H9 (cell line): ENCODE measurements at regions not wholly inside any gene's neighbourhood (a gene's known extent, or its start where the extent isn't known, plus 50 kb on each side); places are given as distances from the start of the nearest gene placed in this dataset.

Experiments used
- DNase-seq: peaks from one replicate; pipeline ENCODE4 v3.0.0-alpha.2; 2017
- H2AFZ ChIP-seq: one replicate; pipeline ENCODE4 v1.6.1; 2013; ENCODE audit warnings: mild to moderate bottlenecking, low read length, control low read depth, moderate library complexity
- H2AK5ac ChIP-seq: 2 replicates; pipeline ENCODE4 v1.6.1; 2013; ENCODE audit warnings: low read length, control low read depth, mixed read lengths; ENCODE audit not compliant: insufficient read length
- H2BK120ac ChIP-seq: one replicate; pipeline ENCODE4 v1.6.1; 2013; ENCODE audit warnings: low read depth, mild to moderate bottlenecking, low read length, control low read depth, inconsistent platforms; ENCODE audit not compliant: poor library complexity, severe bottlenecking
- H2BK12ac ChIP-seq: 2 replicates; pipeline ENCODE4 v1.6.1; 2013; ENCODE audit warnings: low read length, control low read depth, mixed read lengths, low read depth; ENCODE audit not compliant: insufficient read length
- H2BK15ac ChIP-seq: 2 replicates; pipeline ENCODE4 v1.6.1; 2013; ENCODE audit warnings: low read depth, low read length, control low read depth
- H2BK20ac ChIP-seq: one replicate; pipeline ENCODE4 v1.6.1; 2013; ENCODE audit warnings: low read depth, mild to moderate bottlenecking, low read length, control low read depth, inconsistent platforms; ENCODE audit not compliant: poor library complexity, severe bottlenecking
- H2BK5ac ChIP-seq: 2 replicates; pipeline ENCODE4 v1.6.1; 2013; ENCODE audit warnings: low read length, control low read depth, mixed read lengths; ENCODE audit not compliant: insufficient read length
- H3K14ac ChIP-seq: 2 replicates; pipeline ENCODE4 v1.6.1; 2013; ENCODE audit warnings: low read length, control low read depth; ENCODE audit not compliant: insufficient read depth
- H3K18ac ChIP-seq: 2 replicates; pipeline ENCODE4 v1.6.1; 2013; ENCODE audit warnings: low read depth, mild to moderate bottlenecking, mixed read lengths, low read length, control low read depth; ENCODE audit not compliant: insufficient read length
- H3K23ac ChIP-seq: 2 replicates; pipeline ENCODE4 v1.6.1; 2013; ENCODE audit warnings: low read length, control low read depth, mixed read lengths, low read depth; ENCODE audit not compliant: insufficient read length
- H3K23me2 ChIP-seq: 2 replicates; pipeline ENCODE4 v1.6.1; 2013; ENCODE audit warnings: low read depth, mild to moderate bottlenecking, mixed read lengths, low read length, control low read depth; ENCODE audit not compliant: insufficient read length, poor library complexity, severe bottlenecking
- H3K27ac ChIP-seq: 2 replicates; pipeline ENCODE4 v1.5.1; 2013; ENCODE audit warnings: low read length, control low read depth, mixed read lengths, low read depth; ENCODE audit not compliant: insufficient read length
- H3K27me3 ChIP-seq: 2 replicates; pipeline ENCODE4 v1.6.1; 2013; ENCODE audit warnings: low read length, control low read depth, inconsistent platforms; ENCODE audit not compliant: insufficient read depth
- H3K4ac ChIP-seq: 2 replicates; pipeline ENCODE4 v1.6.1; 2013; ENCODE audit warnings: low read depth, mild to moderate bottlenecking, control low read depth, inconsistent platforms, low read length, moderate library complexity
- H3K4me1 ChIP-seq: 2 replicates; pipeline ENCODE4 v1.6.1; 2013; ENCODE audit warnings: low read length, control low read depth, inconsistent platforms; ENCODE audit not compliant: insufficient read depth
- H3K4me2 ChIP-seq: 2 replicates; pipeline ENCODE4 v1.6.1; 2013; ENCODE audit warnings: low read length, control low read depth, mixed read lengths; ENCODE audit not compliant: insufficient read length, insufficient read depth
- H3K56ac ChIP-seq: 2 replicates; pipeline ENCODE4 v1.6.1; 2013; ENCODE audit warnings: low read depth, mild to moderate bottlenecking, mixed read lengths, low read length, control low read depth; ENCODE audit not compliant: insufficient read length
- H3K79me1 ChIP-seq: 2 replicates; pipeline ENCODE4 v1.6.1; 2013; ENCODE audit warnings: low read depth, mild to moderate bottlenecking, moderate library complexity, low read length, control low read depth, inconsistent platforms; ENCODE audit not compliant: insufficient read depth, poor library complexity, severe bottlenecking
- H3K79me2 ChIP-seq: 2 replicates; pipeline ENCODE4 v1.6.1; 2013; ENCODE audit warnings: low read length, control low read depth, inconsistent platforms; ENCODE audit not compliant: insufficient read depth
- H3K9ac ChIP-seq: 2 replicates; pipeline ENCODE4 v1.6.1; 2013; ENCODE audit warnings: low read length, control low read depth, mixed read lengths; ENCODE audit not compliant: insufficient read length; ENCODE audit errors: extremely low read depth
- H3K9me3 ChIP-seq: one replicate; pipeline ENCODE4 v1.6.1; 2013; ENCODE audit warnings: low read depth, low read length, inconsistent platforms; ENCODE audit not compliant: control insufficient read depth
- H3T11ph ChIP-seq: one replicate; pipeline ENCODE4 v1.6.1; 2013; ENCODE audit warnings: mild to moderate bottlenecking, low read length, control low read depth, inconsistent platforms
- H4K20me1 ChIP-seq: one replicate; pipeline ENCODE4 v1.6.1; 2013; ENCODE audit not compliant: control insufficient read depth, insufficient read length, insufficient read depth
- H4K5ac ChIP-seq: 2 replicates; pipeline ENCODE4 v1.6.1; 2013; ENCODE audit warnings: low read depth, mild to moderate bottlenecking, mixed read lengths, low read length, control low read depth; ENCODE audit not compliant: insufficient read length
- H4K8ac ChIP-seq: replicated peaks from 2 replicates; pipeline ENCODE4 v1.6.1; 2013; ENCODE audit warnings: low read length, control low read depth, mixed read lengths, low read depth; ENCODE audit not compliant: insufficient read length
- H4K91ac ChIP-seq: 2 replicates; pipeline ENCODE4 v1.6.1; 2013; ENCODE audit warnings: low read depth, mild to moderate bottlenecking, moderate library complexity, mixed read lengths, low read length, control low read depth; ENCODE audit not compliant: insufficient read length
- H3K27ac Mint-ChIP-seq, 3 experiments: 2 replicates in 2 of 3; 3 replicates in 1 of 3; pipeline ENCODE4 v1.8.0; 2020 to 2021; ENCODE audit warnings: mixed read lengths in 3 of 3, mild to moderate bottlenecking in 1 of 3, moderate library complexity in 1 of 3
- H3K27me3 Mint-ChIP-seq: 2 replicates; pipeline ENCODE4 v1.8.0; 2021; ENCODE audit warnings: low read depth, mild to moderate bottlenecking, moderate library complexity, mixed read lengths
- H3K36me3 Mint-ChIP-seq, 3 experiments: 2 replicates in 2 of 3; 3 replicates in 1 of 3; pipeline ENCODE4 v1.8.0; 2020 to 2021; ENCODE audit warnings: low read depth in 3 of 3, mixed read lengths in 3 of 3; ENCODE audit not compliant: insufficient read depth in 1 of 3
- H3K4me1 Mint-ChIP-seq, 2 experiments: 2 replicates each; pipeline ENCODE4 v1.8.0; 2020; ENCODE audit warnings: mixed read lengths in 2 of 2
- H3K4me3 Mint-ChIP-seq, 2 experiments: 2 replicates in 1 of 2; 3 replicates in 1 of 2; pipeline ENCODE4 v1.8.0; 2020 to 2021; ENCODE audit warnings: mild to moderate bottlenecking in 2 of 2, mixed read lengths in 2 of 2, moderate library complexity in 1 of 2
- H3K9me3 Mint-ChIP-seq, 2 experiments: 2 replicates in 1 of 2; 3 replicates in 1 of 2; pipeline ENCODE4 v1.8.0; 2020; ENCODE audit warnings: mild to moderate bottlenecking in 2 of 2, mixed read lengths in 2 of 2, moderate library complexity in 1 of 2
- TF ChIP-seq, protein P1 (sequence below): fragments of 200-600 bp; sonication (generic); conservative IDR thresholded peaks from 3 replicates; pipeline ENCODE4 v1.8.0; 2021; ENCODE audit warnings: antibody characterized with exemption, mild to moderate bottlenecking

DNA sequence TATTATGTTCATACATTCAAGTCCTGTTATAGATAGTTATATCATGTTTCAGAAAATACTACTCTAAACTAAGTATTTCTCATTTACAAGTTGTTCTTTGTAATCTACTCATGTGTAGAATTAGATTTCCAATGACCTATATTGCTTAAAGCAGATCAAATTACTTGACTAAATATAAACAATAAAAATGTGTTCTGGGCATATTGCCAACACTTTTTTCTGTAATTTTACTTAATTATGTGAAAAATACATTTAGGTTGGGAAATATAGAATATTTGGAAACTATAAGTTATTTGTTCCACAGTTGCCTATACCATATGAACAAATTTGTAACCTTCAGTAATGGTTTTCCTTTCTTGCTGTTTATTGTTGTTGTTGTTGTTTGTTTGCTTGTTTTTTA lies 275.2 kb upstream of the PCDH9 start:
- H4K20me1 ChIP-seq: no peaks in the 10 kb centered on the region
- no peak overlapping the region for H2AFZ ChIP-seq
- no peak overlapping the region for H3K23ac ChIP-seq
- H3K4me1 ChIP-seq: no peaks in the 10 kb centered on the region; the same call in 1 of the 2 replicates
- H3K4me2 ChIP-seq: no peak overlapping the region
- H3K4ac ChIP-seq: no peak overlapping the region
- H2AK5ac ChIP-seq: no peak overlapping the region
- Mint-ChIP-seq H3K36me3 (no peaks in the 10 kb centered on the region), H3K27ac (no peak overlapping the region), H3K9me3 (no peaks in the 10 kb centered on the region), H3K4me1 (peaks cover 3 to 4% of the 10 kb centered on the region in 2 experiments; a peak in 3 of 4 replicates), H3K4me3 (no peak overlapping the region), H3K27me3 (no peaks in the 10 kb centered on the region)
- no peak for DNase-seq
- no peak overlapping the region for H3K14ac ChIP-seq
- no peaks in the 10 kb centered on the region for H3K79me2 ChIP-seq
- no peaks in the 10 kb centered on the region for H3K23me2 ChIP-seq
- no peak overlapping the region for H4K5ac ChIP-seq
- H3K27me3 ChIP-seq: no peaks in the 10 kb centered on the region
- H3K18ac ChIP-seq: no peak overlapping the region
- no peak overlapping the region for H3K9ac ChIP-seq
- H2BK12ac ChIP-seq: no peak overlapping the region
- no peak overlapping the region for H4K91ac ChIP-seq
- H3K9me3 ChIP-seq: no peaks in the 10 kb centered on the region
- no peak overlapping the region for H3K27ac ChIP-seq
- no peak overlapping the region for H3K56ac ChIP-seq
- H2BK5ac ChIP-seq: no peak overlapping the region
- no peak overlapping the region for H2BK20ac ChIP-seq
- no peak overlapping the region for H2BK120ac ChIP-seq
- no peak overlapping the region for H3T11ph ChIP-seq
- no peak overlapping the region for H2BK15ac ChIP-seq
- TF ChIP-seq, protein P1, sequence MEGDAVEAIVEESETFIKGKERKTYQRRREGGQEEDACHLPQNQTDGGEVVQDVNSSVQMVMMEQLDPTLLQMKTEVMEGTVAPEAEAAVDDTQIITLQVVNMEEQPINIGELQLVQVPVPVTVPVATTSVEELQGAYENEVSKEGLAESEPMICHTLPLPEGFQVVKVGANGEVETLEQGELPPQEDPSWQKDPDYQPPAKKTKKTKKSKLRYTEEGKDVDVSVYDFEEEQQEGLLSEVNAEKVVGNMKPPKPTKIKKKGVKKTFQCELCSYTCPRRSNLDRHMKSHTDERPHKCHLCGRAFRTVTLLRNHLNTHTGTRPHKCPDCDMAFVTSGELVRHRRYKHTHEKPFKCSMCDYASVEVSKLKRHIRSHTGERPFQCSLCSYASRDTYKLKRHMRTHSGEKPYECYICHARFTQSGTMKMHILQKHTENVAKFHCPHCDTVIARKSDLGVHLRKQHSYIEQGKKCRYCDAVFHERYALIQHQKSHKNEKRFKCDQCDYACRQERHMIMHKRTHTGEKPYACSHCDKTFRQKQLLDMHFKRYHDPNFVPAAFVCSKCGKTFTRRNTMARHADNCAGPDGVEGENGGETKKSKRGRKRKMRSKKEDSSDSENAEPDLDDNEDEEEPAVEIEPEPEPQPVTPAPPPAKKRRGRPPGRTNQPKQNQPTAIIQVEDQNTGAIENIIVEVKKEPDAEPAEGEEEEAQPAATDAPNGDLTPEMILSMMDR: no peak
- H4K8ac ChIP-seq: no peak overlapping the region
- no peaks in the 10 kb centered on the region for H3K79me1 ChIP-seq
